ENCODE measurements at regions not wholly inside any gene's neighbourhood (a gene's known extent, or its start where the extent isn't known, plus 50 kb on each side); places are given as distances from the start of the nearest gene placed in this dataset.

- no peaks in the 10 kb centered on the region for H3K36me3 ChIP-seq (ENCODE audit: control insufficient read depth, insufficient read depth, low read length)
- CTCF ChIA-PET: interaction anchor here (1.0 kb wide), 1 partner anchor 198 kb away, joined by 4 read pairs; no protein-coding TSS in a partner anchor
- H3K4me1 ChIP-seq (ENCODE audit: control insufficient read depth, insufficient read depth, low read length): no peaks in the 10 kb centered on the region
- in situ Hi-C loops (cut with HindIII; ENCODE audit: low pct_unique_long_range_greater_than_20kb, low sequenced_read_pairs) (no loop called here), intact Hi-C loops (cut with micrococcal nuclease; ENCODE audit: unreplicated experiment) (no loop called here)
- DNase-seq (ENCODE audit: low read depth, low spot score) (no peak), ATAC-seq (no peak)
- no peak for TF ChIP-seq REST (IDR thresholded peaks at IDR 0.05; ENCODE audit: insufficient read depth in 1 of 2, low read depth in 2 of 2, low read length in 1 of 2)
- TF ChIP-seq POLR2AphosphoS5 (IDR thresholded peaks at IDR 0.05; ENCODE audit: low read depth, low read length): no peak
- TF ChIP-seq TCF7L2 (IDR thresholded peaks at IDR 0.05; ENCODE audit: low read depth, low read length): no peak
- TF ChIP-seq SIN3A (IDR thresholded peaks at IDR 0.05; ENCODE audit: borderline replicate concordance, insufficient read depth, low read depth, low read length): no peak
- TF ChIP-seq CTCF (IDR thresholded peaks at IDR 0.05): no peak
- no peak overlapping the region for H3K27ac ChIP-seq (ENCODE audit: low read length)
- no peak overlapping the region for H3K4me3 ChIP-seq (ENCODE audit: low read depth in 2 of 2, low read length in 2 of 2)
- no peaks in the 10 kb centered on the region for H3K9me3 ChIP-seq (ENCODE audit: control insufficient read depth, insufficient read depth, low read depth, low read length)
- POLR2A ChIA-PET: no interaction called here
- H3K27me3 ChIP-seq (ENCODE audit: control insufficient read depth, insufficient read depth, low read length): peaks cover 17% of the 10 kb centered on the region
- BruUV-seq (replicated peaks): no TSS peak
These were observed 122.4 kb upstream of the PCBD1 start for GRCh38 chr10:71010730-71011129.

- DNase-seq (ENCODE audit: low read depth, low spot score) (no peak), ATAC-seq (no peak)
- no peak overlapping the region for H3K27ac ChIP-seq (ENCODE audit: low read length)
- peaks cover 17% of the 10 kb centered on the region for H3K27me3 ChIP-seq (ENCODE audit: control insufficient read depth, insufficient read depth, low read length)
- TF ChIP-seq REST (IDR thresholded peaks at IDR 0.05; ENCODE audit: insufficient read depth in 1 of 2, low read depth in 2 of 2, low read length in 1 of 2) (no peak), SIN3A (IDR thresholded peaks at IDR 0.05; ENCODE audit: borderline replicate concordance, insufficient read depth, low read depth, low read length) (no peak)
- in situ Hi-C loops (cut with HindIII; ENCODE audit: low pct_unique_long_range_greater_than_20kb, low sequenced_read_pairs) (no loop called here), intact Hi-C loops (cut with micrococcal nuclease; ENCODE audit: unreplicated experiment) (no loop called here)
- H3K36me3 ChIP-seq (ENCODE audit: control insufficient read depth, insufficient read depth, low read length): no peaks in the 10 kb centered on the region
- H3K9me3 ChIP-seq (ENCODE audit: control insufficient read depth, insufficient read depth, low read depth, low read length): no peaks in the 10 kb centered on the region
- POLR2A ChIA-PET: no interaction called here
- CTCF ChIA-PET: interaction anchor here (1.0 kb wide), 1 partner anchor 198 kb away, joined by 4 read pairs; no protein-coding TSS in a partner anchor
- BruUV-seq (replicated peaks): no TSS peak
- no peak overlapping the region for H3K4me3 ChIP-seq (ENCODE audit: low read depth in 2 of 2, low read length in 2 of 2)
- no peaks in the 10 kb centered on the region for H3K4me1 ChIP-seq (ENCODE audit: control insufficient read depth, insufficient read depth, low read length)
These were observed 122.8 kb upstream of the PCBD1 start for GRCh38 chr10:71011141-71011540.

Data from Panc1 (cell line).